GM19035 (cell line): ENCODE measurements at regions not wholly inside any gene's neighbourhood (a gene's known extent, or its start where the extent isn't known, plus 50 kb on each side); places are given as distances from the start of the nearest gene placed in this dataset.

Source experiments
- ATAC-seq: cut with Tn5 transposase; IDR thresholded peaks from one replicate; pipeline ENCODE4 v1.9.1; 2021; ENCODE audit not compliant: unreplicated experiment

GRCh38 chr1:101290922-101291561 is 54.2 kb downstream of the S1PR1 start:
- ATAC-seq: no peak

DNA sequence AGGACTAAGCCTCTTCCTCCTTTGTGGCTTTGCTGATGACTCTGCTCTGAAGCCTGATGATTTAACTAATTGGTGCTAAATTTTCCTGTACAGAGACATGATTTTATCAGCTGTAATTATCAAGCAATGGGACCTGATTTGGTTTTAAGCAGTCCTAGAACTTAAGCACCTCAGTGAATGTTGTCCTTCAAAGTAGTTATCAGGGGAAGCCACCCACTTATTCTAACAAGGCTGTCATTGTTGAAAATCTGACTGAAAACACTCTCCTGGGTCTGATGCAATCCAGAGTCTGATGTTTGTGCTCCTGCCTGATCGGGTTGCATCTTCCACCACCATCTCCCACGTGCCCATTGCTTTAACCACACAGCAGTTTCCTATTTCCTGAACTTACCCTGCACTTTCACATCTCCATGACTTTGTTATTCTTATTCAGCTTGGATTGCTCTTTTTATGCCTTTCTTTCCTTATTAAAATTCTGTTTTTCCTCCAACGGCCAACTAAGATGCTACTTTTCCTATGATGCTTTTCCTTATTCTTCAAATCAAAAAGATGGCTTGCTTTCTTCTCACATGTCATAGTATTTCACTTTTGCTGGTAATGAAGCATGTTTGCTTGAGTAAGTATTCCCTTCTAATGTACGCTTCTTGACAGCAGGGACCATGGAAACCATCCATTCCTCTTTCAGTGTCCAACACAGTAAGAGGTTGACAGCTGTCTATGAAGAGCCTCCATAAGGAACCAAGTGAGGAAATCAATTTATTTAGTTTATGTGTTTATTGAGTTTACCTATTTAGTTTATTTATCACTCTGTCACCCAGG is 55.0 kb downstream of the S1PR1 start:
- ATAC-seq: no peak

- ATAC-seq: peak; percentile 53
Observed at GRCh38 chr1:101293461-101294051, 56.7 kb downstream of the S1PR1 start.

DNA sequence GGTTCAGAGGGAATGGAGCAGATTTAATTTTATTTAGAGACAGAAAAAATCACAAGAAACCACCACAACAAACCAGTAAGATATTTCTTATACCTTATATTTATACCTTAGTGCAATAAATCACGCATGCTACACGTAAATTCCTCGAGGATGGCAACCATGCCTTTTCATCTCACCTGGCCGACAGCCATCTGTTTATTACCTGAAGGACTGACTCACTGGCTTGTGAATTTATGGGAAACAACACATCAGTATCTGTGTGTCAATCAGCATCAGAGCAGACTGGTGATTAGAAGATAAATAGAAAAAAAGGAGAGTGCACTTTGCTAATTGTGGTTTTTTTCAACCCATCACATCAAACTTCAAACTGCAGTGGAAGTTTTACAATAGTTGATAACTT is 58.4 kb downstream of the S1PR1 start:
- ATAC-seq: no peak

DNA sequence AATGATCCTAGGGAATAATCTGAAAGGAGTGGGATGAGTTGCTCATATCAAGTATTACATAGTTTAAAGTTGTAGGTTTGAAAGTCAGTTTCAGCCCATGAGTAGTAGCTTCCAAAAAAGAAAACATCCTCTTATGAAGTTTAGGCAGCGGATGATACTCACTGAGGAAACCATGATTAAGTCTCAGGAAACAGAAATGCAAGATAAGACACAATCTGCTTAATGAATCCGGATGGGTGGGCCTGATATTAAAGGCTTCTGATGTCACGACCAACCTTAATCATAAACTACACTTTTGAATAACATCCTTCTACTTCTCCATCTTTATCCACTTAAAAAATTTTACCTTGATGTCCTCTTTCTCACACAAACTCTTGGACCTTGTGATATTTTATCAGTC is 61.8 kb downstream of the S1PR1 start:
- no peak for ATAC-seq

GRCh38 chr1:101299141-101299540 is 62.3 kb downstream of the S1PR1 start:
- no peak for ATAC-seq

DNA sequence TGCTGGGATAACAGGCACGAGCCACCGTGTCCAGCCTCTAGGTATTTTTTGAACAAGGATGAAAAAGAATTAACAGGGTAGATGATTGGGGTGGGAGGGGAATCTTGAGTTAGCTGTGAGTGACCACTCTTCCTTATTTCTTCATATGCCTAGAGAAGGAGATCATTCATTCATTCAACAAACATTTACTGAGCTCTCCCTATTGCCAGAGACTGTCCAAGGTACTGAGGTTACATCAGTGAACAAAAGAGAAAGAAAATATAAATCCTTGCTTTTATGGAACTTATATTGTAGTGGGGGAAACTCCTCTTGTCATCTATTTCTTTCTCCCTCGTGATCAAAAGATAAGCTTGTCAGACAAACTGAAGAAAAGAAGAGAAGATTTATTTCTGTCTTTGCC is 62.9 kb downstream of the S1PR1 start:
- ATAC-seq: no peak

DNA sequence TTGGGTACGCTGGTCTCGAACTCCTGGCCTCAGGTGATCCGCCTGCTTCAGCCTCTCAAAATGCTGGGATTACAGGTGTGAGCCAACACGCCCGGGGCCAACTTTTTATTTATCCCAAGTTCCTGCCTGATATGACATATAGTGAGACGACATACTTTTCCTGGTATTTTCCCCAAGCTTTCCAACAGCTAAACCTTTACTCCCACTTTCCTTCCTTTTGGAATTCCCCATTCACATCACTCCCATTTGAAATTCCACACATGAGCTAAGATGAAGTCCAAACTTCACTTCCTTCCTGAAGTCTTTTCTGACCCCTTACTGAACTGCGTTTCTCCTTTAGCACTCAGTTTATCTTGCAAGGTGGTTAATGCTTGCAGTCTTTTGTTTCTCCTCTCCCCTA is 64.1 kb downstream of the S1PR1 start:
- ATAC-seq: no peak

DNA sequence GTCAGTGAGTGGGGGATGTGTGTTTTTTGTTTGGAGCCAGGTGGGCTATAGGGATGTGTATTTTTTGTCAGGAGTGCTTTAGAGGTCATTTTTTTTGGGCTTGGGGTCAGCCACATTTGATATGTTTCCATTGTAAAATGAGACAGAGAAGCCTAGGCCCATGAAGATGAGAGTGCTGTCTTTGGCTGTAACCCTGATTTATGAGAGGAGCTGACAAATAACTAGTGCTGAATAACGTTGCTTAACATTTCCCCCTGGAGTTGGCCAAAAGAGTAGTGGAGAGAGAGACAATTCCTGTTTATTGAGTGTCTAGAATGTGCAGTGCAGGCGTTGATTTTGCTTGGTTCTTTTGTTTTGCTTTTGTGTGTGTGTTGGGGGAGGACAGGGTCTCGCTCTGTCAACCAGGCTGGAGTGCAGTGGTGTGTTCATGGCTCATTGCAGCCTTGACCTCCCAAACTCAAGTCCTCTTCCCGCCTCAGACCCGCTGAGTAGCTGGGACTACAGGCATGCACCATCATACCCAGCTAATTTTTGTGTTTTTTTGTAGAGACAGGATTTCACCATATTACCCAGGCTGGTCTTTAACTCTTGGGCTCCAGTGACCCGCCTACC is 64.7 kb downstream of the S1PR1 start:
- no peak for ATAC-seq

GRCh38 chr1:101302831-101303511 is 66.2 kb downstream of the S1PR1 start:
- no peak for ATAC-seq

GRCh38 chr1:101307985-101308689 is 71.3 kb downstream of the S1PR1 start:
- ATAC-seq: no peak

GRCh38 chr1:101308935-101309333 is 72.1 kb downstream of the S1PR1 start:
- ATAC-seq: peak; percentile 15

GRCh38 chr1:101309334-101310311 is 72.8 kb downstream of the S1PR1 start:
- ATAC-seq: peak; percentile 57

GRCh38 chr1:101310506-101310905 is 73.7 kb downstream of the S1PR1 start:
- ATAC-seq: no peak

DNA sequence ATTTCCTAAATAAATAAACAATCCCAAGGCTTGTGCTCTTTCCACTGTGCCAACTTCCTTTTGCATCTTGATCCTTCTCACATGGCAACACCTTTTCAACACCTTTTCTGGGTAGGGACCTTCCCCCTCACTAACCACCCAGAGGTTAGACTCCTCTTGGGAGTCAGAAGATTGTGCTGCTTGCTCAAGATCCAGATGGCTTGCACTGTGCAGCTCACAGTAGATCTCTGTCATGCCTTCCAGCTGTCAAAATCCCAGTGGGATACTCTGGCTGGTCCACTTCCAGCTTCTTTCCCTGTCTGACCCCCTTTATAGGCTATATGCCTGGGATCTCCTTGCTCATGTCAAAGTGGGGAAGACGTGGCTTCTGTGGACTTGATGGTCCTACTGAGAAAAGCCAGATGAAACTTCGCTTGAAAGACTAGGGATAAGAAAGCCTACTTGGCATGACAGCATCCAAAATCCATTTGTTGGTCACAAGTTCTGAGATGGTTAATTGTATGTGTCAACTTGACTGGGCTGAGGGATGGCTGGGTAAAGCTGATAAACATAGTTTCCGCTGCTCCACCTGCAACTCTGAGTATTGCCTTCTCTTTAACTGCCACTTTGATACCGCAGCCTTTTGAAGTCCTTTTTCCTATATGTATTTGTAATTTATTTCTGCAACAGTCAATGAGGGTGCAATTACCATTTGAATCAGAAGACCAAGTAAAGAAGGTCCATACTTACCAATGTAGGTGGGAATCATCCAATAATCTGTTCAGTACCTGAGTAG is 74.5 kb downstream of the S1PR1 start:
- no peak for ATAC-seq

DNA sequence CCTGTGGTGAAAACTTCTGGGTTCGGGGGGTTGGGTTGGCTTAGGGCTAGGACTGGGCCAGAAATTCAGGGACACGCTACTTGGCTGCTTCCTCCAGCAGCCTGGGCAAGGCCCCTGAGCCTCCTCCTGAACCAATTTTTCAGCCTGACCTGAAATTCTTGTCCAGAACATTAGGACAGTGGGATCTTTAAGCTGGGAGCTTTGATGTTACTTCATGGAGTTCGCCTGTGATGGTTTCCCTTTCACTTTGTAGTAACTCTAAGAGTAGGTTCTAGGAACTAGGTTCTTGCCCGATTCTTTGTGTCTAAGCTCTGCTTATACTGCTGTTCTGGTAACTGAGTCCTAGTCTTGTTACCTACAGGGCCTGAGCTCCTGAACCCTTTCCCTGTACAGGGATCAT is 75.3 kb downstream of the S1PR1 start:
- ATAC-seq: no peak

GRCh38 chr1:101313356-101313755 is 76.5 kb downstream of the S1PR1 start:
- ATAC-seq: no peak

GRCh38 chr1:101314244-101314643 is 77.4 kb downstream of the S1PR1 start:
- peak; percentile 37 for ATAC-seq

GRCh38 chr1:101316256-101316655 is 79.4 kb downstream of the S1PR1 start:
- ATAC-seq: no peak
